D721Med (cell line): ENCODE measurements at regions not wholly inside any gene's neighbourhood (a gene's known extent, or its start where the extent isn't known, plus 50 kb on each side); places are given as distances from the start of the nearest gene placed in this dataset.

Experiments used
- DNase-seq: peaks from one replicate; pipeline ENCODE4 v3.0.0; 2011; ENCODE audit warnings: low spot score; ENCODE audit not compliant: insufficient read length
- FAIRE-seq: peaks from 2 replicates; lab custom pipeline; 2011; peaks lifted over from hg19 to GRCh38; lab: Jason Lieb, UNC
- TF ChIP-seq, protein P1 (sequence below): IDR thresholded peaks from 2 replicates; pipeline ENCODE4 v1.5.1; 2012; ENCODE audit warnings: mild to moderate bottlenecking, control low read depth; ENCODE audit not compliant: insufficient read depth; ENCODE audit errors: missing control alignments

DNA sequence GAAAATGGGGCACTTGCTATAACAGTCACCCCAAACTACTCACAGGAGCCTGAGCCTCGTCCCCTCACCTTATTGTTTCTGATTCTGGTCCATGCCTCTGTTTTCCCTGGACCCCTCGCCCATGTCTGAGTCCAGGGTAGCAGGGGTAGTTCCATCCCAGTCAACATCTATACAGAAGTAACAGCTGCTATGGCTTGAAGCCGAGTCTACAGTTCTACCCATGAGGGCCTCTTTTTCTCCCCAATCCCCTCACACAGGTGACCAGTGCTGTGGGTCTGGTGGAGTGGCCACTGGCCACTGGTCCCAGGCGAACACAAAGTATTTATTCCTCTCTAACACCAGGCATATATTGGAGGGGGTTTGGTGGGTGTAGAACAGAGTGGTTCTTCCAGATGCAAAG lies 116.4 kb downstream of the ZNF280B start:
- no peak for FAIRE-seq
- TF ChIP-seq, protein P1, sequence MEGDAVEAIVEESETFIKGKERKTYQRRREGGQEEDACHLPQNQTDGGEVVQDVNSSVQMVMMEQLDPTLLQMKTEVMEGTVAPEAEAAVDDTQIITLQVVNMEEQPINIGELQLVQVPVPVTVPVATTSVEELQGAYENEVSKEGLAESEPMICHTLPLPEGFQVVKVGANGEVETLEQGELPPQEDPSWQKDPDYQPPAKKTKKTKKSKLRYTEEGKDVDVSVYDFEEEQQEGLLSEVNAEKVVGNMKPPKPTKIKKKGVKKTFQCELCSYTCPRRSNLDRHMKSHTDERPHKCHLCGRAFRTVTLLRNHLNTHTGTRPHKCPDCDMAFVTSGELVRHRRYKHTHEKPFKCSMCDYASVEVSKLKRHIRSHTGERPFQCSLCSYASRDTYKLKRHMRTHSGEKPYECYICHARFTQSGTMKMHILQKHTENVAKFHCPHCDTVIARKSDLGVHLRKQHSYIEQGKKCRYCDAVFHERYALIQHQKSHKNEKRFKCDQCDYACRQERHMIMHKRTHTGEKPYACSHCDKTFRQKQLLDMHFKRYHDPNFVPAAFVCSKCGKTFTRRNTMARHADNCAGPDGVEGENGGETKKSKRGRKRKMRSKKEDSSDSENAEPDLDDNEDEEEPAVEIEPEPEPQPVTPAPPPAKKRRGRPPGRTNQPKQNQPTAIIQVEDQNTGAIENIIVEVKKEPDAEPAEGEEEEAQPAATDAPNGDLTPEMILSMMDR, result no peak
- DNase-seq, result no peak

DNA sequence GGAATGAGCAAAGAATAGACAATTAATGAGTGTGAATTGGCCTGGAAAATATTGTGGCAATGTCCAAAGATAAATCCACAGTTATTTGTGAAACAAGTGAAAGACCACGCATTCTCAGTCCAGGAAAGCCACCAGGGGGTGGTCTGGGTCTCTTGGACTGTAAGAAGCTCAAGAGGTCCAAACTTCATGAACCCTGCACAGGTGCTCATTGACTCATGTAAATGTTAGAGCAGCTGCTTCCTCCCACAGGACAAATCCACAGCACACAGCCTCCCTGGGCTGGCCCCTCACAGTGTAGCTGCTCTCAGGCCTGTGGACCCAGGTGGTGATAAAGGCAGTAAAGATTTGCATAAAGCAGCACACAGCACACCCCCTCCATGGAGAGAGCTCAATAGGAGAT lies 114.0 kb downstream of the ZNF280B start:
- DNase-seq, result no peak
- FAIRE-seq, result no peak
- TF ChIP-seq, protein P1, result no peak

DNA sequence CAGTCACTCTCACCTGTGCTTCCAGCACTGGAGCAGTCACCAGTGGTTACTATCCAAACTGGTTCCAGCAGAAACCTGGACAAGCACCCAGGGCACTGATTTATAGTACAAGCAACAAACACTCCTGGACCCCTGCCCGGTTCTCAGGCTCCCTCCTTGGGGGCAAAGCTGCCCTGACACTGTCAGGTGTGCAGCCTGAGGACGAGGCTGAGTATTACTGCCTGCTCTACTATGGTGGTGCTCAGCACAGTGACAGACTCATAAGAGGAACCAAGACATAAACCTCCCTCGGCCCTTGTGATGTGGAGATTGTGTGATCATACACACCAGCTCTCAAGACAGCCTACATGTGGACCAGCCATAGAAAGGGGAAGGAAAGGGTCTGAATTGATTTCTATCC lies 113.3 kb downstream of the ZNF280B start:
- no peak for FAIRE-seq
- DNase-seq, result no peak
- TF ChIP-seq, protein P1, result no peak

DNA sequence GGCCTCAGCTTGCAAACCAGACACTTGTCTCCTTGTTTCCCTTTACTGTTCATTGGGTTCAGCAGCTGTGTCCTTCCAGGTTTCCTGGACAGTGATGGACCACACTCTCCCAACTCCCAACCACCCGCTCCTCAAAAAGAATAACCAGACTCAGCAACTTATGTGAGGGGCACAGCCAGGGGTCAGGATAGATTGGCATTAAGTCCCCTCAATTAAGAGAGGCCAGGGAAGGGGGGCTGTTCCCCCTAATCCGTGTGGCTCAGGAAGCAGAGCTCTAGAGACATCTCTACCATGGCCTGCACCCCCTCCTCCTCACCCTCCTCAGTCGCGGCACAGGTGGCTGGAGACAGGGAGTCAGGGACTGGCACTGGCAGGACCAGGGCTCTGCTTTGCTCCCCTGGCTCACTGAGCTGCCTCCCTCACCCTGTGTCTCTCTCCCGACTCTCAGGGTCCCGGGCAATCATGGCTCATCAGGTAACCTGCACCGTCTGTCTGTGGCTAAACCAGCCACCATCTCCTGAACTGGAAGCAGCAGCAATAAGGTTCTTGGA lies 111.7 kb downstream of the ZNF280B start:
- DNase-seq (no peak), FAIRE-seq (no peak)
- TF ChIP-seq, protein P1, result no peak

DNA sequence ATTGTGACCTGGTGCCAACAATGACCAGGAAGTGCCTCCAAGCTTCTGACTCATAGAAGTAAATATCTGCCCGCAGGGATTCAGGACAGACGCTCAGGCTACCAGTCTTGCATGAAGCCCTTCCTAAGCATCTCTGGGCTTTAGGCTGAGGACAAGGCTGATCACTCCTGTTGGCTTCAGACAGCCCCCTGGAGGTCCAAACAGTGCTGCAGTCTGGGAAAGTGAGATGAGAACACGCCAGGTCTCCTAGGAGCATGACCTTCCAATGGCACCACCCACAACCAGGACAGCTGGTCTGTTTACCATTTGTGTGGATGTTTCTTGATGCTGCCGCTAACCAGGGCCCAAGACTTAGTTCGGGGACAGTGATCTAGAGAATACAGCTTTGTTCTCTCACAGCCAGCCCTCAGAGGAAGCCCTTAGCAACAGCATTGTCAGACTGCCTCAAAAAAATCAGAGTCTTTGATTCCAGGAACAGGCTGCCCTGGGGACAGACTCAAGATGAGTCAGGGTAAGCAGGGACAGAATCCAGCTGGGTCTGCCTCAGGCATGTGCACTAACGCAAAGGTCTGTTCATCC lies 111.2 kb downstream of the ZNF280B start:
- DNase-seq (no peak), FAIRE-seq (no peak)
- TF ChIP-seq, protein P1, result no peak

DNA sequence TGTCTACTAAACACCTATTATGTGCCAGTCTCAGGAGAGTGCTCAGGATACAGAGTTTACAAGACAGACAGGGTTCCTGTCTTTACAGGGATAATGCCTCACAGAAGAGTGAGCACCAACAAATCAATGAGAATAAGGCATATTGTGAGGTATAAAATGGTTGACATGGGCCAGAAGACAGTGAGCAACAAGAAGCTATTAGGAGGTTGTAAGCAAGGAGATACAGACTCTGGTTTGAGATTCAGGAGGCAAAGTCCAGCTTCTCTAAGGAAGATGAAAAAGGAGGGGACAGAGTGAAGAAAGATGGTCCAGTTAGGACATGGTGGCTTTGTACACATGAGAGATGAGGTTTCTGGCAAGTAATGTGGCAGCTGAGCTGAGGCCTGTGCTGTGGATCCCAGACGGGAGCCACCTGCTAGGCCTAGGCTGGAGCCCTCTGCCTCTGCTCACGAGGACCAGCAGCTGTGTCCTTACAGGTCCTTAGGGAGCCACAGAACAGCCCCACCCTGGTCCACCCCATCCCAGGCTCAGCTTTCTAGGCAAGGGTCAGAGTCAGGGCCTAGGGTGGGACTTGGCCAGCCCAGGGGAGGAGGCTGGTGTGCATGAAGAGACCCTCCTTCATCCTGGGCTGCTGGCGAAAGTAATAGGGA lies 110.5 kb downstream of the ZNF280B start:
- FAIRE-seq, result no peak
- DNase-seq, result no peak
- TF ChIP-seq, protein P1, result no peak
